HL-60 (cell line): ENCODE measurements at regions not wholly inside any gene's neighbourhood (a gene's known extent, or its start where the extent isn't known, plus 50 kb on each side); places are given as distances from the start of the nearest gene placed in this dataset.

Source experiments
- DNase-seq, 2 experiments: peaks; one replicate each; pipeline ENCODE4 v3.0.0-alpha.2; 2010 to 2020; ENCODE audit warnings: low read depth in 1 of 2, low spot score in 1 of 2
- H3K27ac ChIP-seq: fragments of 250-450 bp; sonication (Bioruptor Pico); replicated peaks from 2 replicates; pipeline ENCODE4 v1.5.1; 2020; ENCODE audit warnings: mild to moderate bottlenecking, moderate library complexity
- H3K27me3 ChIP-seq: fragments of 250-450 bp; sonication (Bioruptor Pico); 2 replicates; pipeline ENCODE4 v1.5.1; 2021; ENCODE audit warnings: mild to moderate bottlenecking, moderate library complexity; ENCODE audit not compliant: insufficient read depth, poor library complexity, severe bottlenecking
- H3K4me3 ChIP-seq: replicated peaks from 2 replicates; pipeline ENCODE4 v1.5.1; 2011; ENCODE audit warnings: mild to moderate bottlenecking, control low read depth, low read length; ENCODE audit not compliant: insufficient read depth
- GABPA ChIP-seq: IDR thresholded peaks from 2 replicates; pipeline ENCODE4 v1.6.1; 2012; ENCODE audit warnings: low read depth
- POLR2AphosphoS5 ChIP-seq: IDR thresholded peaks from 2 replicates; pipeline ENCODE4 v1.6.1; 2012; ENCODE audit warnings: low read depth
- SPI1 ChIP-seq: IDR thresholded peaks from 2 replicates; pipeline ENCODE4 v1.6.1; 2012; ENCODE audit warnings: low read depth, mild to moderate bottlenecking, borderline replicate concordance
- TF ChIP-seq, protein P1 (sequence below): IDR thresholded peaks from 2 replicates; pipeline ENCODE4 v1.6.1; 2012; ENCODE audit warnings: low read depth; ENCODE audit not compliant: insufficient replicate concordance
- TF ChIP-seq, protein P2 (sequence below): IDR thresholded peaks from one replicate; pipeline ENCODE4 v1.5.1; 2011; ENCODE audit warnings: low read length, control low read depth, inconsistent platforms; ENCODE audit not compliant: insufficient read depth

DNA sequence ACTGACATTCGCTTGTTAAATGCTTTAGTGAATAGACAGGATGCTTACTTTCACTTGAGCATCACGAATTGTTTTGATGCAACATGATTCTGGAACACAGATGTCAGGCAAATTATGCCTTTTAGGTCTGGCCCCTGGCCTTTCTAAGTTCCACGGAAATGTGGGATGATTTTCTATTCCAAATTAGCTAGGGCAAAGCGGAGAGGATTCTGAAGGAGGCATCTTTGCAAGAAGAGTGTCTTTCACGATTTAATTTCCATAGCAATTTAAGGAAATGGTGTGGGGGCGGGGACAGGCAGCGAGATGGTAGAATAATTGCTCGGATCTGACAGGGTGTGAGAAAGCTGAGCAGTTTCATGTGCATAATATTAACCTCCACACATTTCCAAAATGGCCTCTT is 238.5 kb upstream of the KCNMB2 start:
- no peak overlapping the region for H3K4me3 ChIP-seq
- no peak for DNase-seq
- TF ChIP-seq GABPA (no peak), SPI1 (no peak), POLR2AphosphoS5 (no peak)
- TF ChIP-seq, protein P1, sequence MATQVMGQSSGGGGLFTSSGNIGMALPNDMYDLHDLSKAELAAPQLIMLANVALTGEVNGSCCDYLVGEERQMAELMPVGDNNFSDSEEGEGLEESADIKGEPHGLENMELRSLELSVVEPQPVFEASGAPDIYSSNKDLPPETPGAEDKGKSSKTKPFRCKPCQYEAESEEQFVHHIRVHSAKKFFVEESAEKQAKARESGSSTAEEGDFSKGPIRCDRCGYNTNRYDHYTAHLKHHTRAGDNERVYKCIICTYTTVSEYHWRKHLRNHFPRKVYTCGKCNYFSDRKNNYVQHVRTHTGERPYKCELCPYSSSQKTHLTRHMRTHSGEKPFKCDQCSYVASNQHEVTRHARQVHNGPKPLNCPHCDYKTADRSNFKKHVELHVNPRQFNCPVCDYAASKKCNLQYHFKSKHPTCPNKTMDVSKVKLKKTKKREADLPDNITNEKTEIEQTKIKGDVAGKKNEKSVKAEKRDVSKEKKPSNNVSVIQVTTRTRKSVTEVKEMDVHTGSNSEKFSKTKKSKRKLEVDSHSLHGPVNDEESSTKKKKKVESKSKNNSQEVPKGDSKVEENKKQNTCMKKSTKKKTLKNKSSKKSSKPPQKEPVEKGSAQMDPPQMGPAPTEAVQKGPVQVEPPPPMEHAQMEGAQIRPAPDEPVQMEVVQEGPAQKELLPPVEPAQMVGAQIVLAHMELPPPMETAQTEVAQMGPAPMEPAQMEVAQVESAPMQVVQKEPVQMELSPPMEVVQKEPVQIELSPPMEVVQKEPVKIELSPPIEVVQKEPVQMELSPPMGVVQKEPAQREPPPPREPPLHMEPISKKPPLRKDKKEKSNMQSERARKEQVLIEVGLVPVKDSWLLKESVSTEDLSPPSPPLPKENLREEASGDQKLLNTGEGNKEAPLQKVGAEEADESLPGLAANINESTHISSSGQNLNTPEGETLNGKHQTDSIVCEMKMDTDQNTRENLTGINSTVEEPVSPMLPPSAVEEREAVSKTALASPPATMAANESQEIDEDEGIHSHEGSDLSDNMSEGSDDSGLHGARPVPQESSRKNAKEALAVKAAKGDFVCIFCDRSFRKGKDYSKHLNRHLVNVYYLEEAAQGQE: no peak
- TF ChIP-seq, protein P2, sequence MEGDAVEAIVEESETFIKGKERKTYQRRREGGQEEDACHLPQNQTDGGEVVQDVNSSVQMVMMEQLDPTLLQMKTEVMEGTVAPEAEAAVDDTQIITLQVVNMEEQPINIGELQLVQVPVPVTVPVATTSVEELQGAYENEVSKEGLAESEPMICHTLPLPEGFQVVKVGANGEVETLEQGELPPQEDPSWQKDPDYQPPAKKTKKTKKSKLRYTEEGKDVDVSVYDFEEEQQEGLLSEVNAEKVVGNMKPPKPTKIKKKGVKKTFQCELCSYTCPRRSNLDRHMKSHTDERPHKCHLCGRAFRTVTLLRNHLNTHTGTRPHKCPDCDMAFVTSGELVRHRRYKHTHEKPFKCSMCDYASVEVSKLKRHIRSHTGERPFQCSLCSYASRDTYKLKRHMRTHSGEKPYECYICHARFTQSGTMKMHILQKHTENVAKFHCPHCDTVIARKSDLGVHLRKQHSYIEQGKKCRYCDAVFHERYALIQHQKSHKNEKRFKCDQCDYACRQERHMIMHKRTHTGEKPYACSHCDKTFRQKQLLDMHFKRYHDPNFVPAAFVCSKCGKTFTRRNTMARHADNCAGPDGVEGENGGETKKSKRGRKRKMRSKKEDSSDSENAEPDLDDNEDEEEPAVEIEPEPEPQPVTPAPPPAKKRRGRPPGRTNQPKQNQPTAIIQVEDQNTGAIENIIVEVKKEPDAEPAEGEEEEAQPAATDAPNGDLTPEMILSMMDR: no peak
- H3K27me3 ChIP-seq: no peaks in the 10 kb centered on the region
- no peak overlapping the region for H3K27ac ChIP-seq

DNA sequence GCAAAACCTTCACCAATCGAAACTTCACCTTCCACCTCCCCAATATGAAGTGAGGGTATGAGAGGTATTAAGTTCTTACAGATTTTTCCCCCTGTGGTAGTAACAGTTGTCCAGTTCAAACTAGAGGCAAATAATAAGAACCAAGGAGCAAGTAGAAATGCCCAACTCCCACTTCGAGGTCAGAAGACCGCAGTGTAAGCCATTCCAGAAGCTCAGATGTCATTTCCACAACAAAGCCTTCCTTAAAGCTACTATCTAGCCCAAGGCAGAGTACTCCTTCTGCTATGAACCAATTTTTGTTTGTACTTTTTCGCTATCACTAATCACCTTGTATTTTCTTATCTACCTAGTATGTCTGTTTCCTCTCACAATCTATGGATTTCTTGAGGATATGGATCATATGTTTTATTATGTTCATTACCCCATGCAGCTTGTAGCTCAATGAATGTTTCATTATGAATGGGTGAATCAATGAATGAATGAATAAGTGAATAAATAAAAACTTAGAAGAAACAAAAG is 235.7 kb upstream of the KCNMB2 start:
- DNase-seq: no peak

DNA sequence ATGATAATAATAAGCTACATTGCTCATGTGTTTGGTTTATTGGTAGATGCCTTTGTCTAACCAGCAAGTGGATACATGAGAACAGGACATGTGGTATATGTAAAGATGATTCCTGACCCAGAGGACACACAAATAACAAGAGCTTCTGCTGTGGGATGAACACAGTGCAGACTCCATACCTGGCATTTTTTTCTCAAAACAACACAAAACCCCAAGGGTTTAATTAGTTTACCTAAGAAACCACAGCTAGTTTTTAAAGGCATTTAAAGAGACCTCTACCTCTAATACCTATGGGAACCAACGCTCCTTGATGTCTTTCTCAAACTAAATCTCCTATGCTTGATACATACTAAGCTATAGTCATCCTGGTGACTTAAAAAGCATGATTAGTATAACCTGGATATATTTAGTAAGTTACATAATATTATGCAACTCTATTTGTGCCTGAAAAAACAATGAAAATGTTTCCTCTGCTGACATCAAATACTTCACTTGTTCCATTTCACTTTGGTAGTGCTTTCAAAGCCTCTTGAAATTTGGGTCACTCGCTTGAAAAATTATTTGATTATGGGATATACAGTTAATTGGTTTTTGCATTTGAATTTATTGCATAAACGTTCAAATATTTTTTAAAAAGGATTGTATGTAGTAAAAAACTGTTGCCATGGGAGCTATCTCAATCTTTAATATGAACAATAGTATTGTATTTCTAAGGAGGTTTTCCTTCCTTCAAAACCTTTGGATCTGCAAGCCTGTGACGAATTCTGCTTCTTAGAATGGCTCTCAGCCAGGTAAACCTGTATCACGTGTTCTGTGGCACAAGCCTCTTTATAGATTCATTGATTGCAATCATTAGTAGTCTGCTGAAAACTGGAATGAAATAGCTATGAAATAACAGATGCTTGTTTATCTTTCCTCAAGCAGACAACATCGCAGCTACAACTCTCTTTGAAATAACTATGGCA is 233.0 kb upstream of the KCNMB2 start:
- H3K27me3 ChIP-seq: no peaks in the 10 kb centered on the region
- no peak overlapping the region for H3K27ac ChIP-seq
- H3K4me3 ChIP-seq: no peak overlapping the region
- no peak for DNase-seq
- TF ChIP-seq SPI1 (no peak), GABPA (no peak)
- TF ChIP-seq, protein P1: no peak

More for the DNA sequence above, 235.7 kb upstream of the KCNMB2 start:
- Histone ChIP-seq H3K4me3 (no peak overlapping the region), H3K27ac (no peak overlapping the region), H3K27me3 (no peaks in the 10 kb centered on the region)
- TF ChIP-seq, protein P1: no peak
- TF ChIP-seq, protein P2: no peak
- TF ChIP-seq POLR2AphosphoS5: no peak
- TF ChIP-seq GABPA: no peak
- no peak for TF ChIP-seq SPI1
